ENCODE measurements at regions not wholly inside any gene's neighbourhood (a gene's known extent, or its start where the extent isn't known, plus 50 kb on each side); places are given as distances from the start of the nearest gene placed in this dataset.

GRCh38 chr5:121396716-121397115 is 455.0 kb upstream of the FTMT start:
- H3K36me3 ChIP-seq, result no peaks in the 10 kb centered on the region
- intact Hi-C loops (cut with DNase I; ENCODE audit: low total_unique reads) (no loop called here), in situ Hi-C loops (cut with MboI; ENCODE audit: low pct_ligation_motif_present in 1 of 4, low pct_unique_long_range_greater_than_20kb in 1 of 4, low sequenced_read_pairs in 3 of 4) (no loop called here)
- H3K4me1 ChIP-seq, result no peaks in the 10 kb centered on the region
- no peaks in the 10 kb centered on the region for H3K27me3 ChIP-seq
- H3K4me3 ChIP-seq, result no peak overlapping the region
- DNase-seq, result no peak
- H3K27ac ChIP-seq, result no peak overlapping the region
- TF ChIP-seq CTCF (IDR thresholded peaks at IDR 0.05), result no peak
- TF ChIP-seq EP300 (IDR thresholded peaks at IDR 0.05; ENCODE audit: low read depth), result no peak
- TF ChIP-seq POLR2AphosphoS5 (IDR thresholded peaks at IDR 0.05), result no peak
- TF ChIP-seq POLR2A (IDR thresholded peaks at IDR 0.05), result no peak
- no peaks in the 10 kb centered on the region for H3K9me3 ChIP-seq

- no peaks in the 10 kb centered on the region for H3K9me3 ChIP-seq
- H3K27me3 ChIP-seq, result no peaks in the 10 kb centered on the region
- H3K27ac ChIP-seq, result no peak overlapping the region
- intact Hi-C loops (cut with DNase I; ENCODE audit: low total_unique reads), result no loop called here
- H3K36me3 ChIP-seq, result no peaks in the 10 kb centered on the region
- in situ Hi-C loops (cut with MboI; ENCODE audit: low pct_ligation_motif_present in 1 of 4, low pct_unique_long_range_greater_than_20kb in 1 of 4, low sequenced_read_pairs in 3 of 4), result no loop called here
- WGBS, 2 donors (ENCODE audit: low coverage in 1 of 2), result 50 to 77% methylated on average over 1 of the region's 1 CpG
- no peak overlapping the region for H3K4me3 ChIP-seq
- TF ChIP-seq CTCF (IDR thresholded peaks at IDR 0.05) (no peak), EP300 (IDR thresholded peaks at IDR 0.05; ENCODE audit: low read depth) (no peak), POLR2AphosphoS5 (IDR thresholded peaks at IDR 0.05) (no peak), POLR2A (IDR thresholded peaks at IDR 0.05) (no peak)
- DNase-seq, result no peak
- H3K4me1 ChIP-seq, result no peaks in the 10 kb centered on the region
Observed at GRCh38 chr5:121399879-121400278, 451.8 kb upstream of the FTMT start.

- no peaks in the 10 kb centered on the region for H3K36me3 ChIP-seq
- no peaks in the 10 kb centered on the region for H3K9me3 ChIP-seq
- no peak overlapping the region for H3K4me3 ChIP-seq
- DNase-seq, result no peak
- H3K4me1 ChIP-seq, result no peaks in the 10 kb centered on the region
- H3K27me3 ChIP-seq, result no peaks in the 10 kb centered on the region
- TF ChIP-seq POLR2A (IDR thresholded peaks at IDR 0.05), result no peak
- no peak for TF ChIP-seq CTCF (IDR thresholded peaks at IDR 0.05)
- TF ChIP-seq EP300 (IDR thresholded peaks at IDR 0.05; ENCODE audit: low read depth), result no peak
- TF ChIP-seq POLR2AphosphoS5 (IDR thresholded peaks at IDR 0.05), result no peak
- WGBS, 2 donors (ENCODE audit: low coverage in 1 of 2), result 52% methylated on average over 1 of the region's 1 CpG; no CpG with 5 or more reads in 1 of the 2 donors
- intact Hi-C loops (cut with DNase I; ENCODE audit: low total_unique reads) (no loop called here), in situ Hi-C loops (cut with MboI; ENCODE audit: low pct_ligation_motif_present in 1 of 4, low pct_unique_long_range_greater_than_20kb in 1 of 4, low sequenced_read_pairs in 3 of 4) (no loop called here)
- no peak overlapping the region for H3K27ac ChIP-seq
Observed at GRCh38 chr5:121408778-121409177, 442.9 kb upstream of the FTMT start.

- WGBS, 2 donors (ENCODE audit: low coverage in 1 of 2), result 33 to 43% methylated on average over 1 of the region's 1 CpG
- no peaks in the 10 kb centered on the region for H3K36me3 ChIP-seq
- no peak for DNase-seq
- H3K27ac ChIP-seq, result no peak overlapping the region
- intact Hi-C loops (cut with DNase I; ENCODE audit: low total_unique reads), result no loop called here
- no peak overlapping the region for H3K4me3 ChIP-seq
- no peaks in the 10 kb centered on the region for H3K4me1 ChIP-seq
- H3K9me3 ChIP-seq, result no peaks in the 10 kb centered on the region
- TF ChIP-seq EP300 (IDR thresholded peaks at IDR 0.05; ENCODE audit: low read depth) (no peak), POLR2AphosphoS5 (IDR thresholded peaks at IDR 0.05) (no peak), POLR2A (IDR thresholded peaks at IDR 0.05) (no peak), CTCF (IDR thresholded peaks at IDR 0.05) (no peak)
- in situ Hi-C loops (cut with MboI; ENCODE audit: low pct_ligation_motif_present in 1 of 4, low pct_unique_long_range_greater_than_20kb in 1 of 4, low sequenced_read_pairs in 3 of 4), result no loop called here
- no peaks in the 10 kb centered on the region for H3K27me3 ChIP-seq
Observed at GRCh38 chr5:121415270-121415669, 436.4 kb upstream of the FTMT start.

All from transverse colon (tissue), 4 donors.